GM18520 (cell line): ENCODE measurements at regions not wholly inside any gene's neighbourhood (a gene's known extent, or its start where the extent isn't known, plus 50 kb on each side); places are given as distances from the start of the nearest gene placed in this dataset.

Experiments used
- ATAC-seq: cut with Tn5 transposase; IDR thresholded peaks from one replicate; pipeline ENCODE4 v1.9.1; 2021; ENCODE audit not compliant: unreplicated experiment

DNA sequence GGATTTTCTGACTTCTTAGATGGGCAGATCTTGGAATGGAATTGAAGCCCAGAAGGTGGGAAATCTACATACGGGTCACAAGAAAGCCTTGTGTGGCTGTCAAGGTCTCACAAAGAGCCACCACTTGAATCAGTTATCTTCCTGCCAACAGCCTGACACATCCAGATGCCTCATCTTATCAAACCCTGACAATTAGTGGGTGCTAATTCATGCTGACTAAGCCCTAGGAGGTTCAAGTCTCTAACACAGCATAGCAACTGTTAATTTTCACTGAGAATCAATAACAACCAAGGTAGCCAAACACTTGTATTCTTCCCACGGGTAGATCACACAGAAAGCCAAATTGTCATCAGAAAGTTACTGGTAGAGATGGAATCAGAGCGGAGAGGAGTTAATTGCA is 222.2 kb downstream of the TMEM167A start:
- ATAC-seq = no peak

DNA sequence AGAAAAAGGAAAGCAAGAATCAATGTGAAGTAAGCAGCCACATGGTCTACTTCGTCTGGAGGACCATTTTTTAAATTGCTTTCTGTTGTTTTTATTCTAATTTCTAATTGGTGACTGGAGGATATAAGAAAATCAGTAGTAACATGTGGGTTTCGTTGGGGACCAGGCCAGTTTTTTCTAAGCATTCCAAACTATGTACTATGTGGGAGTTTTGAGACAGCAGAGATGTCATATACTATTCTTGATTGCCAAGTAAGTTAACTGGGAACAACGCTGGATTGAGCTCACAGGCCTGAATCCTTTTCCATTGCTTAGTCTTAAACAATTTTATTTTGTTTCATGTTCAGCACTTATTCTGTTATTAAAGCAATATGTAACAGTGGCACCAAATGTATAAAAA is 225.7 kb downstream of the TMEM167A start:
- no peak for ATAC-seq

DNA sequence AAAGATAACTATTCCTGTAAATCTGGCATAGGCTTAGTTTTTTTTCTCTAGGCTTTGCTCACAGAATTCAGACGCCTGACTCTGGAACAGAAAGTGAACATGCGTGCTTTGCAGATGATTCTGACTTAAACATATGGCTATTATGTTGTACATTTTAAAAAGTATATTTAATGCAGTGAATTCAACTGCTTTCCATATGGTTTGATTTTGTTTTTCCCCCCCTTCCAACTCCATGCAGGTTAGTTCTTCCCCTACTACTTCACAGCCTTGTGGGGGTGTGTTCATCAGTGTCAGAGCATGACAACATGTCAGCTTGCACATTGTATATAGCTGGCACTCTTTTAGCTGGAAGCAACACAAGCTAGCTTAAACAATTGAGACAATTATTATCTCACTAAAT is 226.8 kb downstream of the TMEM167A start:
- no peak for ATAC-seq

DNA sequence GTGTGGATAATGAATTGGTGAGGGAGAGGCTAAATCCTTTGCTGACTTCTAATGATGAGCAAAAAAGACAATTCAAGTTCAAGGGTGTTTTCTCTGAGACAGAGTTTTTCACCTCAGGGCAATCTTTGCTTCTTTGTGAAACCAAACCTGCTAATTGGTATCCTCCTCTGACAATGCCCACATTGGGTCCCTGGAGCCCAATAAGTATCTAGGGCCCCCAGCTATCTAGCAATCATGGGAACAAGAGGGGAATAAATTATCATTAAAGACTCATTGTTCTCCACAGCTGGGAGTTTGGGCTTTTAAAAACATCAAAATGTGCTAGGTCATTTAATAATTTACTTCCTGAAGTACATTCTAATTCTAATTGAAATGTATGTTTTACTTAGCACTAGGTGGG is 227.3 kb downstream of the TMEM167A start:
- ATAC-seq = no peak

DNA sequence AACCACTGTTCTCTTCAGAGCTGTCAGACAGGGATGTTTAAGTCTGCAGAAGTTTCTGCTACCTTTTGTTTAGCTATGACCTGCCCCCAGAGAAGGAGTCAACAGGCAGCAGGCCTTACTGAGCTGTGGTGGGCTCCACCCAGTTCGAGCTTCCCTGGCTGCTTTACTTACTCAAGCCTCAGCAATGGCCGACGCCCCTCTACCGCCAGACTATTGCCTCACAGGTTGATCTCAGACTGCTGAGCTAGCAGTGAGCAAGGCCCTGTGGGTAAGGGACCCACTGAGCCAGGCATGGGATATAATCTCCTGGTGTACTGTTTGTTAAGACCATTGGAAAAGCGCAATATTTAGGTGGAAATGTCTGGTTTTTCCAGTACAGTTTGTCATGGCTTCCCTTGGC is 229.6 kb downstream of the TMEM167A start:
- ATAC-seq = no peak

DNA sequence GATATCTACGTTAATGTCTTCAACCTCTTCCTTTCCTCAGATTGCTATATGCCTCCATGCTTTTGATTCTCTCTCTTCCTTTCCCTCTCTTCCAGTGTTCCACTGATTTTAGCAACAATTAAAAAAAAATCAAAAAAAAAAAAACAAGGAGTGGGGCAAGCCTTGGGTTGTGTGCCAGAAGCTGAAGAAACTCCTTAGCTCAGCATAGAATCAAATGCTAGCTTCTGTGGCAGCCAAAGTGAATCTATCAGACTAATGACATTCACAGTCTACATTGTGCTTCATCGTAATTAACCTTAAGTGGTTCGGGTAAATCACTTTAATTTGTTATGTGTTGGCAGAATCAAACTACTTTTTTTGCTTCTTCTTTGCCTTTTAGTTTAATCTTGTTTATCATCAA is 237.3 kb downstream of the TMEM167A start:
- no peak for ATAC-seq

DNA sequence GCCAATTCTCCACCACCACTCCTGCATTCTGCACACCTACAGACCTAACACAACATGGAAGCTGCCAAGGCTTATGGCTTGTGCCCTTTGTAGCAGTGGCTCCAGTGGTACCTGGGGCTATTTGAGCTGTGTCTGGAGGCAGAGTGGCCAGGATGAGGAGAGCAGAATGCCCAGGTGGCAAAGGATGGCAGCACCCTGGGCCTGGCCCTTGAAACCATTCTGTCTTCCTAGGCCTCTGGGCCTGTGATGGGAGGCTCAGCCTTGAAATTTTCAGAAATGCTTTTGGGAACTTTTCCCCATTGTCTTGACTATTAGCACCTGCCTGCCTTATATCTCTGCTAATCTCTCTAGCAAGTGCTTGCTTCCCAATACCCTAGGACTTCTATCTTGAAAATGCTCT is 241.7 kb downstream of the TMEM167A start:
- ATAC-seq = no peak

DNA sequence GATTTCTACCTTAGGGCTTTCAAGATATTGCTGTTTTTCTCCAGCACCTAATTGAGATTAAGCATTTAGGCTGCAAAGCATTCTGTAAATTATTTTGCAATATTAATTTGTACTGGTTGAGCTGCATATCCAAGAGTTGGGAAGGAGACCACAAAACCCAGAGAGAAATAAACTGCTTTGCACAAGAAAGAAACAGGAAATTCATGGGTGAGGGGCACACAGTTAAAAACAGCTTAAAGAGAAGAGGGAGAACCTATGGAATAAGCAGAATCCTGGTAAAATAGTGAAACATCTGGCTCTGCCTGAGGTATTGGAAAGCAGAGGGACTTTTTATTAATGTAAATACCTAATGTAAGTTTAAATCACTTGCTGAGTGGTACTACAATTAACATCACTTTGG is 243.0 kb downstream of the TMEM167A start:
- ATAC-seq = no peak

DNA sequence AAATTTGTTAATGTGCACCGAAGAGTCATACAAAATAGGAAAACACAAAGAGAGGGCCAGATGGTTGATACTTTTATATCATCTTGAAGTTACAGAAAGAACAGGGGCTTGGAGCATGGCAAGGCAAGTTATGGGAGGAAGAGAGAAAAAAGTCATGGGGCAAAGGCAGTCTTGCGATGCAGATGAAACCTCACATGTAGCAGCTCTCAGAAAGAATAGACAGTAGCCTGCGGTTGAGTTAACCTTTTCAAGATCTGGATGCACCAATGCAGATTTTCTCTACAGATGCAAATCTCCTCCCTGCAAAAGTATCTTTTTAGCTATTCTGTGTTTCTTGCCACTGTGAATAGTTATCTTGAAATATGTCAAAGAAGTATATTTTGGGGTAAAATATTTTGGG is 243.9 kb downstream of the TMEM167A start:
- ATAC-seq = no peak

DNA sequence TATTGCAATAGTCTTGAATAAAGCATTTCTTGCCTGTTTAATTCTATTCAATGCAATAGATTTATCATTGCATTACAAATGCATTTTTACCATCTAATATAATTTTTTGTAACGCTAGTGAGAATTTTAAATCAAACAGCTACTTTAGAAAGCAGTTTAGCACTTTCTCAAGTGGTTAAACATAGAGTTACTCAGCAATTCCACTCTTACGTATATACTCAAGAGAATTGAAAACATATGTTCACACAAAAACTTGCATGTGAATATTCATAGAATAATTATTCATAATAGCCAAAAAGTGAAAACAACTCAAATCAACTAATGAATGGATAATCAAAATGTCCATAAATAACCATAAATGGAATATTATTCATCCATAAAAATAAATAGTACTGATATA is 244.7 kb downstream of the TMEM167A start:
- no peak for ATAC-seq

DNA sequence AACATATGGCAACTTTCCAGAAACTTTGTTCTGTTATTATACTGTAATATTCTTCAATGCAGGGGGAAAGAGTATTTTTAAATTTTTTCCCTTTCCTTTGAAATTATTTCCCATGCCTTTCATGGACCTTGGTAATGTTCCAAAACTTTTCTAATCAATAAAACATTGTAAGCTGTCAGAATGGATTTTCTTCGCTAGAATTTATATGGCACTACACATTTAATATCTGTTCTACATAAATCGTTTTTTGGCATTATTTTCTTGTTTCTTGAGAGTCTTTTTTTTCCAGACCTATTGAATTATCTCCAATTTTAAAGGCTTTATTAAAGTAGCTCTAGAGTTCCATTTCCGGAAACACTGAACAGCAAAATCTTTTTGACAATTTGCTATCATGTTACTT is 249.0 kb downstream of the TMEM167A start:
- ATAC-seq = no peak

DNA sequence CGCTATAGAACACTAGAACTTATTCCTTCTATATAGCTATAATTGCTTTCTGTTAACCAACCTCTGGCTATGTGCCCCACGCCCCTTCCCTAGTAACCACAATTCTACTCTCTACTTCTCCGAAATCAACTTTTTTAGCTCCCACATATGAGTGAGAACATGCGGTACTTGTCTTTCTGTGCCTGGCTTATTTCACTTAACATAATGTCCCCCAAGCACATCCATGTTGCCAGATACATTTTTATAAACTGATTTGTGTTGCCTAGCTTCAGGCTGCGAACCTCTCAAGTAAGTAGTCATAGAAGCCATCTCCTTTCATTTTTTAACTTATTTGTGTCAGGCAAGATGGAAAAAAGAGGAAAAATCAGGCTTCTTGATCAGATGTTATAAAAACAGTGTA is 249.5 kb downstream of the TMEM167A start:
- no peak for ATAC-seq

DNA sequence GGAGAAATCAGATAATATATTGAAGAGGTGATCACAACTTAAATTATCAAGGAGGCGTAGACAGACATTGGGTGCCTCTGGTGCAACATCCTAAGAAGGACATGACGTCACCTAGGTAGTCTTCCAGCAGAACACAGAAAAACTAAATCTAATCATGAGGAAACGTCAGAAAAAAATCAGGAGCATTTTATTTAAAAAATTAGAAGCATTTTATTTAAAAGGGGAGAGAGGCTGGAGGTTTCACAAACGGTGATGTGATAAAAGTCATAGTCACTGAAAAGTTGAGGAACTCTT is 254.6 kb downstream of the TMEM167A start:
- ATAC-seq = no peak

DNA sequence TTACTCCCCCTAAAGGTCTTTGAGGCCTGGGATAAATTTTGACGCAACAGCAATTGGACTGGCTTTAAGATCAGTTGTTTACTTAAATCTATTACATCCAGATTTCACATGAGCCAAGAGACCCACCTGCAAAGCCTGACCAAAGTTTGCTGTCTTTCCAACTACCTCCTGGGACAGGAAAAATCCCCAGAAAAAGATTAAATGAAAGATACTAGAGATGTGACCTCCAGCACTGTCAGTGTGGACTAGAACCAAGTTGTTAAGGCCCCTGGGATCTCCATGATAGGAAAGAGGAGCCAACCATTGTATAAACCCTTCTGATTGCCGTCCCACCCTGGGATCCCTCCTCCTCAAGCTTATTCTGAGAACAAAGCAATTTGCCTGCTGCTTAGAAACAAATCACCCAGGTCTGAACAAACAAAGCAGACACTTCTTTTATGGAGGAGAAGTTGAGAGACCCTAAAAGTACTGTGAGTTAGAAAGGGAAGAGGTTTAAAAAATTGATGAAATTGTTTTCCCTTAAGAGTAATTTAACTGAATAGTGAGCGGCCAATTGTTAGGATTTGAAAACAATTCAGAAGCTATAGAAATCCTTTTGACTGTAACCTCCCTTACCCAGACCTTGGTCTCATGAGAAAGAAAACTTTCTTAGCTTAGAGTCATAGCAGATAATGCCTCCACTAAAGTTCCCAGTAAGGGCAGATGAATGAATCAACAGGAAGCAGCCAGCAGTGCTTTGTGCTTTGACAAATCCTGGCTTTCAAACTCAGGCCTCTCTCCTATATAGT is 255.2 kb downstream of the TMEM167A start:
- ATAC-seq = no peak

DNA sequence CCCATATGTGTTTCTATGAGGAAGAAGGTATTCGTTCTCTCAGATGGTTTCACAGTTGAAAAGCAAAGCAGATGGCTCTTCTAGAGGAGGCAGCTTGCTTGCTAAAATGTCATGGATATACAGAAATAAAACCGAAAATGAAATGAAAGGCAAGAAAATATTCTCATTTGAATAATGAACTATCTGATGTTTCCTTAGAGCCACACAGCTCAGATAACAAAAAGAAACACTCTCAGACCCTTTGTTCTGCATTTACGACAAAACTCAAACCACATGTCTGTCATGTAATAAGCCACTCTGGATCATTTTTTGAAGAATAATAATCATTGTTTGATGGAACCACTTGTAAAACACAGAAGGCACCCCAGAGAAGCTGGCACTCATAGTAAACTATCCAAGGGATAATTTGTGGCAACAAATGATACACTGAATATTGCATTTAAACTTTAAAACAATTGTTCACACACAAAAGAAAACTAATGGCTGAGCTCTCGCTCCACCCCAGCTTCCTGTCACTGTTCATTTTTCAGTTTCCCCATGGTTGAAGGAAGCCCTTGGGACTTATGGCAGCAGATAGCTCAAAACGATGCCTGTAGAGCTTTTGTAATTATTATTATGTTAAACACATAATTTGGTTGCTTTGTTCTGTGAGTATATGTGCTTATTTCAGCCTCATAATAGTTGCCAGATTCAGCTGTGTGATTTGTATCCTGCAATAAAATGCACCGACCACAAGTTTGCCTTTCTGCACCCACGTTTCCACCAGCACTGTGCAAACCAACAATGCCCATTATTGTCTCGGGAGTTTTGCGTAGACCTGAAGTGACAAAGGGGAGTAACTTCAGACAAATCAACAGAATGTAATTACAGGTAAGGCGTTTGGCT is 256.0 kb downstream of the TMEM167A start:
- peak; percentile 64 for ATAC-seq

DNA sequence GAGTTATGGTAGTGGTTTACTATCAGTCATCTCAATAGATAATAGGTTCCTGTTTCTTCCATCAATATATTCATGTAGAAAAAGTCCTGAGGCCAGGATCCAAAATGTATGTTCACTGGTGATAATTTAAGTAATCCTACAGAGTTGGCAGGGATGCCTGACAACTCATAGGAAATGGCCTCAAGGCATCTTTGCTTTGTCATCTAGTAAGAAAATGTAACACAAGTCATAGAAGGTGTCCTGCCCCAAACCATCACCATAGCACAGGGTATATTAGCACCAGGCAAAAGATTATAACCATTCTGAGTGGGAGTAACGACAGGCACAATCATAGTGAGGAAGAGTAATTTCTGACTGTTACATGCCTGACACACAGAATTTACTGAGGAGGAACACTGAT is 257.0 kb downstream of the TMEM167A start:
- ATAC-seq = no peak

DNA sequence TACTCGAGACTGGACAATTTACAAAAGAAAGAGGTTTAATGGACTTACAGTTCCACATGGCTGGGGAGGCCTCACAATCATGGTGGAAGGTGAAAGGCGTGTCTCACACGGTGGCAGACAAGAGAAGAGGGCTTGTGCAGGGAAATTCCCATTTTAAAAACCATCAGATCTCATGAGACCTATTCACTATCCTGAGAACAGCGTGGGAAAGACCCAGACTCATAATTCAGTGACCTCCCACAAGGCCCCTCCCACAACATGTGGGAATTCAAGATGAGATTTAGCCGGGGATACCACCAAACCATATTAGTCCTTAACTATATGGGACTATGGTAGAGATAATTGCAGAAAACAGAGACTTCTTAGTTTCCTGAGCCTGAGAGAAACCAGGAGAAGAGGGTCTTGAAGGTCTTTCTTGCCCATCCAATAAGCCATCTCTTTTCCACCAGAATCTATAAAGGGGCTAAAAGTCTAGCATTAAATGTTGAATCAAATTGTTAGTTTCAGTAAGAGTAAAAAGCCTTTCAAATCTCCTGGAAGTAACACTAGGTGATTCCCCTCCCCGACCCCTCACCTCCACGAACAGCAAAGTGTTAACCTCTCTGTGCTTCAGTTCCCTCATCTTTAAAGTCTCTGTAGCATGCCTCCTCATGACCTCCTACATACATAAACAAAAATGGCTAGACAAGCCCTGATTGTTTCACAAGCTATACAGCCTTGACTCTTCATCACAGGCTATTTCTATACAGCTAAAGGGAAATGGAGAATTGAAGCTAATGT is 259.1 kb downstream of the TMEM167A start:
- peak; percentile 33 for ATAC-seq

DNA sequence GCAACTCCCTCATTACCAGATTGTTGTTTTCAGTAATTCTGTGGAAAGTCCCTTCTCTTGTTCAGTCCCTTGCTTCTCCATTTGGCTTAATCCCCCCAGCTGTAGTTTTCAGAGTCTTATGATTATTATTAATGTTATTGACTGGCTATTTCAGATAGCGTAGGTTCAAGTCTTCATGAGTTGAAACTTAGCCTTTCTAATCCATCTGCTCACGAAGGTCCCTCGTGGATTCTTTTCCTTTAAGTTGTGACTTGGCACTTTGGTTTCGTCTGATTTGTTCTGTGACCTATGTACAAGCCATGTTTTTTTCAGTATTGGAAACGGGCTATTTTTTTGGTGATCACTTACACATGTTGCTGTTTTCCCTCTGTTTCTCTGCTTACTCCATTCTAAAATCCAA is 260.3 kb downstream of the TMEM167A start:
- no peak for ATAC-seq

DNA sequence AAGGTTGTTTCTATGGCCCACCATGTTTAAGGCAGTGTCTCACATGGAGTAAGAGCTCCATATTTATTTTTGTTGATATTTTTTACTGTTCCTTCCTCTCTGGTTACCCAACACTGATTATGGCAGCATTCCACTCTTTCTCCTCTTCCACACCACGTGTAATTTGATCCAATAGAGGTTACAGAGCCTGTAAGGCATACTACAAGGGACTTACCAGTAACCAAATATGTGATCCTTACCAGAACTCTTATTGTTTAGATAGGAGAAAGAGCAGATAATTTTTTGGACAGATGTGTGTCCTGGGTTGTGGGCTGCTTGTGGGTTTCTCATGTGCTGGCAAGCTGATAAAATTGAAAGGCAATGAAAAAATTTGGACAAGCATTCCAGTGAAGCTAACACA is 261.3 kb downstream of the TMEM167A start:
- ATAC-seq = no peak

DNA sequence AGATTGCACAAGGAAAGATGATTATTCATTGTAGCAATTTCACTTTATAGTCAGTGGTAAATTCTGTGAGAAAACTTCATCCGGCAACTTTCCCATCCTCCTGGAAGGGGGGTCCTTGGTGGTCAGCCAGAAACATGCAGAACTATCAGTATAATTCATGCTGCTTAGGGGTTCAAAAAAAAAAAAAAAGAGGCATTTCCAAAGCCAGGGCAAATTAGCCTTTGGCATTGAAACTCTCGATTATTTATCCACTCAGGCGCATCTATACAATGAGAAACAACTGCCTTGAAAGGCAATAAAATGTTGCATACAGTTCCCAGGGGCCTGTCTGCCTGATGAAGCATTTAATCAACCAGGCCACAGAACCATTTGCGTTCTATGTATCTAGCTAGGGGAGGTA is 263.3 kb downstream of the TMEM167A start:
- ATAC-seq = no peak

DNA sequence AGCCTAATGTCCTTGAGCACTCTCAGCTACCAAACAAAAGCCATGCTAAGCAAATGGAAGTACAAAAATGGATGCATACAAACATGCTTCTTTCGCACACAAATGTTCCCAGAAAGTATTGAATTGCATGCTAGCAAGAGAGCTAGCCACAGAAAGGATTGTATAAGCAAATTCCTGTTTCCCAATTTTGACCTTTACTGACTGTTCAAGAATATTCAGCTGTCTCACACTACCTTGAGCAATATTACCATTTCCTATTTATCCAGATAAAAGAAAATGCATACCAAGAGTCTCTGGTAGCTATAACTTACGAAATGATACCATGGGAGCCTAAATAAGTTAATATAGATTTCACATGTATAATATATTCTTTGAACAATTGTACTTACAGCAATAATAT is 264.6 kb downstream of the TMEM167A start:
- ATAC-seq = no peak

DNA sequence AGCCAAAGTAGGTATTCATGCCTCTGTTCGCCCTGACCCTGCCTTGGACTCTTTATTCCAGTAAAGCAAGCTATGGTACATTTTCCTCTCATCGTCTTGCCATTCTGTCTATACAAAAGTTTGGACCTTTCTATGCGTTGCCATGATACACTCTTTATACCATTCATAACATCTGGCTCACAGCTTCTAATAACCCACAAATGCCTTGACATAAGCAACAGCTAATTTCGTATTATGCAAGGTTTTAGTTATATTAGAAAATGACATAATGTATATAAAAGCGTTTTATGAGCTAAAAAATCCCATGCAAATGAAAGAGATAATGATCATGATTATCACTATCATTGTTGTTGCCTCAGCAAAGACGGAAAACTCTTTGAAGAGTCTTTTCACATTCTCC is 265.7 kb downstream of the TMEM167A start:
- ATAC-seq = no peak
